ENCODE measurements at regions not wholly inside any gene's neighbourhood (a gene's known extent, or its start where the extent isn't known, plus 50 kb on each side); places are given as distances from the start of the nearest gene placed in this dataset.

GRCh38 chr4:29128810-29129209 is 1591.4 kb upstream of the PCDH7 start:
- TF ChIP-seq CTCF (IDR thresholded peaks at IDR 0.05), result no peak
- no peak for TF ChIP-seq POLR2A (IDR thresholded peaks at IDR 0.05)
